ENCODE measurements at regions not wholly inside any gene's neighbourhood (a gene's known extent, or its start where the extent isn't known, plus 50 kb on each side); places are given as distances from the start of the nearest gene placed in this dataset.

DNA sequence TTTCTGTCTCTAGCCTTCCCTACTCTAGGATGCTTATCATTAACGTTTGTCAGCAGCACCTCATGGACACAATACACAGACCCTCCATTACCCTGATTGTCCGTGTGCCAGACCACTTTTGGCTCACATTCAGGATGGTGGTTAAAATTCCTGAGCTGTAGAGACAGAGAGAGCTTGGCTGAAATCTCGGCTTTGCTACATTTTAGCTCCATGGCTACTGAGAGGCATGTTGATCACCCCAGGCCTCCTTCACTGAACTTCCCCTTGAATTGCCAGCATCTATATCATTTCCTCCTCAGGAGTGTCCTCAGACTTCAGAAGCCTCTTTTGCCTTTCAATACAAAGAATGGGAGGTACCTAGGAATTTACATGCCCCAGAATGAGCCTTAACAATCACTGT is 104.7 kb upstream of the ISL1 start:
- DNase-seq (ENCODE audit: low read depth in 3 of 3): no peak

DNA sequence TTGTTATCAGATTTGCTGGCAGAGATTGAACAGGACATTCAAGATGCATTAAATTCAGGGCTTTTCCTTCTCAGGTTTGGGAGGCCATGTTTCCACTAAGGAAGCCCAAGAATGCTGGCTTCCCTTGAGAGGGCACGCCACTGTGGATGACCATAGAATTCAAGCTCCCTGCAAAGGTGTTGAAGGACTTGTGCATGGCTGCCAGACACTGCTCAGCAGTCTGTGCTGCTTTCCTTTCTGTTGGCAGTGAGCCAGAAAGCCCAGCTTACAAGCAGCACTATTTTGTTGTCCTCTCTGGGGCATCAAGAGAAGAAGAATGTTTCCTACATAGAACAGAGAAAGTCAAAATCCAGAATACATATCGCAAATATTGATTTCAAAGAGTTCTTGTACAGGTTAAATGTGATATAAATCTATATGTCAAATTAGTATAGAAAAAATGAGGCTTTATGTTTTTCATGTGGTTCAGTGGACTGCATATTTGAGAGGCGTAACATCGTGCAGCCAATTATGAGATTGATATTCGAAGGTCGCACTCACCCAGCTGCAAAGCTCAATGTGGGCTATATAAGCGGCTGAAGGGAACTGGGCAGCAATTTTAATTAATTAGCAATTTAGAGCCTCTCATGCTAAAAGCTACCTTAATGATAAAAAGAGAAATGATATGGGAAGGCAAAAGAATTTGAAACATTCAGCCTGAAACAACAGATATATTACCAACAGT is 103.1 kb upstream of the ISL1 start:
- DNase-seq (ENCODE audit: low read depth in 3 of 3): no peak

DNA sequence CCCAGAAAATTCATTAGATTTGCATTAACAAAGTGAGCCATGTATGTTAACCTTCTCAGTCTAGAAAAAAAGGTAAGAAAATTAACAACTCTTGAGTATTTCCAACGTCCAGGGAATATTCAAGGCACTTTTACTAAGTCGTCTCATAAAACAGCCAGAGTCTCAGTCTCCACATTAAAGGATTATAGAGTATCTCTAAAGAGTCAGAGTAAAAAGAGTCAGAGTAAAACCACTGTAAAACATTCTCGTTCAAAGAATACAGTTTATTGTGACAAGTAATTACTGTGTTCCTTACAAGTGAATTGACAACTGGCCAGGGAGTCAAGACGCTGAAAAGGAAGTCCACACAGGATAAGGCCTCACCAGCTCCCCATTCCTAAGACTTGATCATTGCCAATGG is 97.2 kb upstream of the ISL1 start:
- no peak for DNase-seq (ENCODE audit: low read depth in 3 of 3)

DNA sequence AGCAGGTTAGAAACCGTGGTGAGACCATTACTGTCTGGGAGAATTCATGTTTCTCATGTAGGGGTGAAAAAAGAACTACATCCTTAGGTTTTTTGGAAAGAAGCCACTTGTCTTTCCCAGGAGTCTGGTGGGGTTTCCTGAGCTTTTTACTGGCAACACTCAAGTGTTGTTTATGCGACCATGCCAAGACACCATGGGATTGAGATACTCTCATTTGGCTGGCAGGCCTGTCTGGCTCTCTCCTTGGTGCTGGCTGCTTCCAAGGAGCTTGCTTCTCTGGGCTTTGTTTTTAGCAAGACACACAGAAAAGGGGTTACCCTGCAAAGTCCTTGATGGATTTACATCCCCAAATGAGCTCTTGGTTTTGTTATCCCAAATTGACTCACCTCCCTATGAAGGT is 80.9 kb upstream of the ISL1 start:
- DNase-seq (ENCODE audit: low read depth in 3 of 3): no peak

DNA sequence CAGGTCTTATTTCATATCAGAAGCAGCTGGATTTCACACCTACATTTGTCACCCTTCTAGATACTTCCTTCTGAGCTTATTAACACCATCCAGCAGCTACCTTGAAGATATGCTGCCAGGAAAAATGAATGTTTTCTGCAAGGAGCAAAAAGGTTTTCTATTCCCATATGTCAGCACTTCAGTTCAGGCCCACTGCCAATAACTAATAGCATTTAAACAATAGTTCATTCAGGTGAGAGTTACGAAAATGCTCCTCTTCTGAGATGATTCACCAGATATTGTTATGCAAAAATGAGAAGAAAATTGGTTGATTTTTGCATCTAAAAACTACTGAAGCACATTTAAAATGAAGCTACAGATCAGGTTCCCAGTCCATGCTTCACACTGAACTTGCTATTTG is 56.4 kb upstream of the ISL1 start:
- no peak for DNase-seq (ENCODE audit: low read depth in 3 of 3)

Data from stimulated activated CD4-positive, alpha-beta T cell treated with anti-CD3 and anti-CD28 coated beads, TNF-alpha, amount 100 ng/mL, for 24 hours (primary cell).